HL-60 (cell line): ENCODE measurements at regions not wholly inside any gene's neighbourhood (a gene's known extent, or its start where the extent isn't known, plus 50 kb on each side); places are given as distances from the start of the nearest gene placed in this dataset.

ENCODE experiments used
- DNase-seq, 2 experiments: peaks; one replicate each; pipeline ENCODE4 v3.0.0-alpha.2; 2010 to 2020; ENCODE audit warnings: low read depth in 1 of 2, low spot score in 1 of 2
- H3K27ac ChIP-seq: fragments of 250-450 bp; sonication (Bioruptor Pico); replicated peaks from 2 replicates; pipeline ENCODE4 v1.5.1; 2020; ENCODE audit warnings: mild to moderate bottlenecking, moderate library complexity
- H3K27me3 ChIP-seq: fragments of 250-450 bp; sonication (Bioruptor Pico); 2 replicates; pipeline ENCODE4 v1.5.1; 2021; ENCODE audit warnings: mild to moderate bottlenecking, moderate library complexity; ENCODE audit not compliant: insufficient read depth, poor library complexity, severe bottlenecking
- H3K4me3 ChIP-seq: replicated peaks from 2 replicates; pipeline ENCODE4 v1.5.1; 2011; ENCODE audit warnings: mild to moderate bottlenecking, control low read depth, low read length; ENCODE audit not compliant: insufficient read depth
- GABPA ChIP-seq: IDR thresholded peaks from 2 replicates; pipeline ENCODE4 v1.6.1; 2012; ENCODE audit warnings: low read depth
- POLR2AphosphoS5 ChIP-seq: IDR thresholded peaks from 2 replicates; pipeline ENCODE4 v1.6.1; 2012; ENCODE audit warnings: low read depth
- SPI1 ChIP-seq: IDR thresholded peaks from 2 replicates; pipeline ENCODE4 v1.6.1; 2012; ENCODE audit warnings: low read depth, mild to moderate bottlenecking, borderline replicate concordance
- TF ChIP-seq, protein P1 (sequence below): IDR thresholded peaks from one replicate; pipeline ENCODE4 v1.5.1; 2011; ENCODE audit warnings: low read length, control low read depth, inconsistent platforms; ENCODE audit not compliant: insufficient read depth
- TF ChIP-seq, protein P2 (sequence below): IDR thresholded peaks from 2 replicates; pipeline ENCODE4 v1.6.1; 2012; ENCODE audit warnings: low read depth; ENCODE audit not compliant: insufficient replicate concordance

DNA sequence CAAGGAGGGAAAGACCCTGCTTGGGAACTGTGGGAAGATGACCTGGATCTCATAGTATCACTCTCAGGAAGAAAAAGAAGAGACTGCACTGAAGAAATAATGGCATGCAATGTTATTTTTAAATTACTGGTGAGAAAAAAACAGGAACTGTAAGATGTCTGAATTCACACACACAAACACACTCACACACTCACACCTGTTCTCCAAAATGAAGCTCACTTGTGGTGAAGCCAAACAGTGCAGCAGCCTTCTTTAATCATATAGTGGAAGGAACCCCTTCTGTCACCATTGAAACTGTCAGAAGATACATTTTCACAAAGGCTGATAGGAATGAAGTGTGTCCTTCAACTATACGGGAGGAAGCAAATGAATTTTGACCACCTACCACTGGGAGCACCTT is 156.5 kb upstream of the GHITM start:
- H3K4me3 ChIP-seq, result no peak overlapping the region
- H3K27ac ChIP-seq, result no peak overlapping the region
- no peak for DNase-seq
- no peaks in the 10 kb centered on the region for H3K27me3 ChIP-seq
- TF ChIP-seq, protein P1, sequence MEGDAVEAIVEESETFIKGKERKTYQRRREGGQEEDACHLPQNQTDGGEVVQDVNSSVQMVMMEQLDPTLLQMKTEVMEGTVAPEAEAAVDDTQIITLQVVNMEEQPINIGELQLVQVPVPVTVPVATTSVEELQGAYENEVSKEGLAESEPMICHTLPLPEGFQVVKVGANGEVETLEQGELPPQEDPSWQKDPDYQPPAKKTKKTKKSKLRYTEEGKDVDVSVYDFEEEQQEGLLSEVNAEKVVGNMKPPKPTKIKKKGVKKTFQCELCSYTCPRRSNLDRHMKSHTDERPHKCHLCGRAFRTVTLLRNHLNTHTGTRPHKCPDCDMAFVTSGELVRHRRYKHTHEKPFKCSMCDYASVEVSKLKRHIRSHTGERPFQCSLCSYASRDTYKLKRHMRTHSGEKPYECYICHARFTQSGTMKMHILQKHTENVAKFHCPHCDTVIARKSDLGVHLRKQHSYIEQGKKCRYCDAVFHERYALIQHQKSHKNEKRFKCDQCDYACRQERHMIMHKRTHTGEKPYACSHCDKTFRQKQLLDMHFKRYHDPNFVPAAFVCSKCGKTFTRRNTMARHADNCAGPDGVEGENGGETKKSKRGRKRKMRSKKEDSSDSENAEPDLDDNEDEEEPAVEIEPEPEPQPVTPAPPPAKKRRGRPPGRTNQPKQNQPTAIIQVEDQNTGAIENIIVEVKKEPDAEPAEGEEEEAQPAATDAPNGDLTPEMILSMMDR, result no peak
- TF ChIP-seq SPI1 (peak; percentile 78; the same call in 1 of the 2 replicates), POLR2AphosphoS5 (no peak), GABPA (no peak)
- TF ChIP-seq, protein P2, sequence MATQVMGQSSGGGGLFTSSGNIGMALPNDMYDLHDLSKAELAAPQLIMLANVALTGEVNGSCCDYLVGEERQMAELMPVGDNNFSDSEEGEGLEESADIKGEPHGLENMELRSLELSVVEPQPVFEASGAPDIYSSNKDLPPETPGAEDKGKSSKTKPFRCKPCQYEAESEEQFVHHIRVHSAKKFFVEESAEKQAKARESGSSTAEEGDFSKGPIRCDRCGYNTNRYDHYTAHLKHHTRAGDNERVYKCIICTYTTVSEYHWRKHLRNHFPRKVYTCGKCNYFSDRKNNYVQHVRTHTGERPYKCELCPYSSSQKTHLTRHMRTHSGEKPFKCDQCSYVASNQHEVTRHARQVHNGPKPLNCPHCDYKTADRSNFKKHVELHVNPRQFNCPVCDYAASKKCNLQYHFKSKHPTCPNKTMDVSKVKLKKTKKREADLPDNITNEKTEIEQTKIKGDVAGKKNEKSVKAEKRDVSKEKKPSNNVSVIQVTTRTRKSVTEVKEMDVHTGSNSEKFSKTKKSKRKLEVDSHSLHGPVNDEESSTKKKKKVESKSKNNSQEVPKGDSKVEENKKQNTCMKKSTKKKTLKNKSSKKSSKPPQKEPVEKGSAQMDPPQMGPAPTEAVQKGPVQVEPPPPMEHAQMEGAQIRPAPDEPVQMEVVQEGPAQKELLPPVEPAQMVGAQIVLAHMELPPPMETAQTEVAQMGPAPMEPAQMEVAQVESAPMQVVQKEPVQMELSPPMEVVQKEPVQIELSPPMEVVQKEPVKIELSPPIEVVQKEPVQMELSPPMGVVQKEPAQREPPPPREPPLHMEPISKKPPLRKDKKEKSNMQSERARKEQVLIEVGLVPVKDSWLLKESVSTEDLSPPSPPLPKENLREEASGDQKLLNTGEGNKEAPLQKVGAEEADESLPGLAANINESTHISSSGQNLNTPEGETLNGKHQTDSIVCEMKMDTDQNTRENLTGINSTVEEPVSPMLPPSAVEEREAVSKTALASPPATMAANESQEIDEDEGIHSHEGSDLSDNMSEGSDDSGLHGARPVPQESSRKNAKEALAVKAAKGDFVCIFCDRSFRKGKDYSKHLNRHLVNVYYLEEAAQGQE, result no peak

DNA sequence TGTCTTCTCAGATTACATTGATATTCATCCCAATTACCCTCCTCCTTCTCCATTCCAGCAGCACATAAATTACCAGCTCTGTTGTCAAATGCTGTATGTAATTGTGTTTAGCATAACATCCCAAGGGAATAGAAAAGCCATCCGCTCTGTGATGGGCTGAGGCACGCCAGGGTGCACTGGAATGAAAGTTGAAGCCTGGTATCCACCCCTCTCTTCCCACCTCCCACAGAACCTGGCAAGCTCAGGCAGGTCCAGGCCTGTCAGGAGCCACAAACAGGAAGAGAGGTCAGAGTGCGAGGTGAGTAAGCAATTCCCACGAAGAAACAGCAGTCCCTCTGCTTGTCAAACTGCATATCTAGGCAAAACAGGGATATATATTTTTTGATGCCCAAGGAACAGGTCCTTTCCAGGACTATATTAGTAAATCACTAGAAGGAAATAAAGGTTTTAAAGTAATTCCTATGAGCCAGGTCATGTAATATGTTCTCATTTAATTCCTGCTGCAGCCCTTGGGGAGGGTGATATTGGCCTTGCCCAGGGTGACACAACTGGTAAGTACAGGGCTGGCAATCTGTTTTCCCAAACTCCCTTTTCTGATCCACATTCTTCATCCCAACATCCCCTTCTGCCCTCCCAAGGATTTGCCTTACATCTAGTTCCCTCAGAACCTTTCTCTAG is 155.6 kb upstream of the GHITM start:
- no peak for DNase-seq
- H3K4me3 ChIP-seq, result no peak overlapping the region
- H3K27ac ChIP-seq, result no peak overlapping the region

DNA sequence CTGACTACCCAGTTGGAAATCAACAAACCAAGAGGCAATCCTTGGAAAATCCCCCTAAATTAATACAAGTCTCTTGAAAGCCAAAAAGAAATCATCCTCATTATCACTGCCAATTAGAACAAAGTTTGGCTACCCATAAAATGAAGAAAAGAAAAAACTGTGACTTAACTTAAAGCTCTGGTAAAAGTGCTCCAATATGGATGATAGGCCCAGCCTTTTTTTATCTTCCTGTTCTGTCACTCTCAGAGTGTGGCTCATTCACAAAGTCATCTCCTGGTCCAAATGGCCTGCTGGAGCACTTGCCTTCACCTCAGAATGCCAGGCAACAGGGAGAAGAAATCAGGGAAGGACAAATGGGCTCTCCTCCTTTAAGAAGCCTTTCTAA is 155.1 kb upstream of the GHITM start:
- H3K4me3 ChIP-seq, result no peak overlapping the region
- no peak for DNase-seq
- H3K27ac ChIP-seq, result no peak overlapping the region
- TF ChIP-seq, protein P2, result no peak
- TF ChIP-seq, protein P1, result no peak
- no peak for TF ChIP-seq POLR2AphosphoS5
- no peak for TF ChIP-seq SPI1
- TF ChIP-seq GABPA, result no peak
- no peaks in the 10 kb centered on the region for H3K27me3 ChIP-seq

More for the DNA sequence above, 155.6 kb upstream of the GHITM start:
- no peaks in the 10 kb centered on the region for H3K27me3 ChIP-seq
- TF ChIP-seq SPI1, result no peak
- TF ChIP-seq, protein P1, result no peak
- no peak for TF ChIP-seq POLR2AphosphoS5
- no peak for TF ChIP-seq GABPA
- TF ChIP-seq, protein P2, result no peak
